MM.1S (cell line): ENCODE measurements at regions not wholly inside any gene's neighbourhood (a gene's known extent, or its start where the extent isn't known, plus 50 kb on each side); places are given as distances from the start of the nearest gene placed in this dataset.

Experiments
- DNase-seq: peaks from one replicate; pipeline ENCODE4 v3.0.0-alpha.2; 2015
- H2AFZ ChIP-seq: fragments of 300-600 bp; sonication (generic); 2 replicates; pipeline ENCODE4 v1.6.0; 2016; ENCODE audit warnings: antibody characterized with exemption, low read length
- H3F3A ChIP-seq: fragments of 300-600 bp; sonication (generic); 2 replicates; pipeline ENCODE4 v1.6.1; 2016; ENCODE audit warnings: mild to moderate bottlenecking, antibody characterized with exemption, low read length, moderate library complexity, mixed read lengths; ENCODE audit not compliant: insufficient read depth
- H3K27ac ChIP-seq: fragments of 300-600 bp; sonication (generic); 2 replicates; pipeline ENCODE4 v1.5.1; 2016; ENCODE audit warnings: mild to moderate bottlenecking, low read length
- H3K27me3 ChIP-seq: fragments of 300-600 bp; sonication (generic); replicated peaks from 2 replicates; pipeline ENCODE4 v1.6.0; 2016; ENCODE audit warnings: low read length; ENCODE audit not compliant: insufficient read depth
- H3K36me3 ChIP-seq: fragments of 300-600 bp; sonication (generic); replicated peaks from 2 replicates; pipeline ENCODE4 v1.6.1; 2016; ENCODE audit warnings: mild to moderate bottlenecking, low read length, mixed read lengths; ENCODE audit not compliant: insufficient read depth
- H3K4me1 ChIP-seq: fragments of 300-600 bp; sonication (generic); 2 replicates; pipeline ENCODE4 v1.6.1; 2016; ENCODE audit warnings: low read length, mixed read lengths
- H3K4me2 ChIP-seq: fragments of 300-600 bp; sonication (generic); 2 replicates; pipeline ENCODE4 v1.6.0; 2016; ENCODE audit warnings: low read depth, low read length
- H3K4me3 ChIP-seq: fragments of 300-600 bp; sonication (generic); 2 replicates; pipeline ENCODE4 v1.5.1; 2016; ENCODE audit warnings: low read length, mixed read lengths
- H3K79me2 ChIP-seq: fragments of 300-600 bp; sonication (generic); 2 replicates; pipeline ENCODE4 v1.6.1; 2016; ENCODE audit warnings: mixed run types, low read length, mixed read lengths
- H3K9ac ChIP-seq: fragments of 300-600 bp; sonication (generic); 2 replicates; pipeline ENCODE4 v1.6.1; 2016; ENCODE audit warnings: low read length, mixed read lengths
- H3K9me2 ChIP-seq: fragments of 300-600 bp; sonication (generic); replicated peaks from 2 replicates; pipeline ENCODE4 v1.6.1; 2016; ENCODE audit warnings: mild to moderate bottlenecking, low read length, mixed read lengths; ENCODE audit not compliant: insufficient read depth
- H3K9me3 ChIP-seq: fragments of 300-600 bp; sonication (generic); replicated peaks from 2 replicates; pipeline ENCODE4 v1.6.1; 2016; ENCODE audit warnings: mild to moderate bottlenecking, low read length, mixed read lengths; ENCODE audit not compliant: insufficient read depth
- H4K20me1 ChIP-seq: fragments of 300-600 bp; sonication (generic); 2 replicates; pipeline ENCODE4 v1.6.1; 2016; ENCODE audit warnings: mild to moderate bottlenecking, low read length, moderate library complexity, mixed read lengths; ENCODE audit not compliant: insufficient read depth
- CTCF ChIP-seq: fragments of 300-600 bp; sonication (generic); IDR thresholded peaks from 2 replicates; pipeline ENCODE4 v1.5.1; 2016; ENCODE audit warnings: antibody characterized with exemption, low read length, mixed read lengths
- EZH2 ChIP-seq: fragments of 300-600 bp; sonication (generic); optimal IDR thresholded peaks from 2 replicates; pipeline ENCODE3; 2017; ENCODE audit warnings: low read depth, mild to moderate bottlenecking, antibody characterized with exemption, low read length, mixed read lengths
- EZH2phosphoT487 ChIP-seq: fragments of 300-600 bp; sonication (generic); IDR thresholded peaks from 2 replicates; pipeline ENCODE4 v1.6.1; 2018; ENCODE audit warnings: antibody characterized with exemption, low read length

- Histone ChIP-seq H2AFZ (peak overlapping the region; percentile 83), H3K9ac (peak overlapping the region; percentile 55), H3K27ac (peak overlapping the region; percentile 87)
These were observed 137.0 kb downstream of the KCNRG start for GRCh38 chr13:50152224-50152623.

GRCh38 chr13:50152655-50153309, 137.5 kb downstream of the KCNRG start:
- Histone ChIP-seq H3K27ac (peak overlapping the region; percentile 87), H3K4me1 (peaks cover 9% of the 10 kb centered on the region; the same call in 1 of the 2 replicates), H3K27me3 (no peaks in the 10 kb centered on the region), H3K4me3 (peak overlapping the region; percentile 49), H3K79me2 (no peaks in the 10 kb centered on the region), H3K9me2 (no peaks in the 10 kb centered on the region), H3K36me3 (no peaks in the 10 kb centered on the region), H3K4me2 (peak overlapping the region; percentile 81), H4K20me1 (no peaks in the 10 kb centered on the region), H3K9ac (peak overlapping the region; percentile 55), H3F3A (peaks cover 7% of the 10 kb centered on the region), H3K9me3 (no peaks in the 10 kb centered on the region), H2AFZ (peak overlapping the region; percentile 83)
- DNase-seq: peak; percentile 71
- TF ChIP-seq EZH2 (no peak), EZH2phosphoT487 (no peak), CTCF (no peak)

More at GRCh38 chr13:50152224-50152623, 137.0 kb downstream of the KCNRG start:
- Histone ChIP-seq H3K27me3 (no peaks in the 10 kb centered on the region), H3F3A (peaks cover 7% of the 10 kb centered on the region), H3K9me3 (no peaks in the 10 kb centered on the region), H3K4me3 (peak overlapping the region; percentile 49; the same call in 1 of the 2 replicates), H3K4me1 (peaks cover 9% of the 10 kb centered on the region; the same call in 1 of the 2 replicates), H3K9me2 (no peaks in the 10 kb centered on the region), H3K36me3 (no peaks in the 10 kb centered on the region), H3K79me2 (no peaks in the 10 kb centered on the region), H4K20me1 (no peaks in the 10 kb centered on the region), H3K4me2 (peak overlapping the region; percentile 81)
- TF ChIP-seq CTCF (no peak), EZH2 (no peak), EZH2phosphoT487 (no peak)
- DNase-seq: peak; percentile 12

GRCh38 chr13:50153401-50153800, 138.2 kb downstream of the KCNRG start:
- Histone ChIP-seq H2AFZ (peak overlapping the region; percentile 56; the same call in 1 of the 2 replicates), H3K36me3 (no peaks in the 10 kb centered on the region), H3K79me2 (no peaks in the 10 kb centered on the region), H3F3A (peaks cover 7% of the 10 kb centered on the region), H3K4me2 (peak overlapping the region; percentile 81), H3K9me3 (no peaks in the 10 kb centered on the region), H3K9ac (peak overlapping the region; percentile 55; the same call in 1 of the 2 replicates), H3K9me2 (no peaks in the 10 kb centered on the region), H3K4me1 (peaks cover 9% of the 10 kb centered on the region; the same call in 1 of the 2 replicates), H4K20me1 (no peaks in the 10 kb centered on the region), H3K4me3 (peak overlapping the region; percentile 49), H3K27ac (peak overlapping the region; percentile 87; the same call in 1 of the 2 replicates), H3K27me3 (no peaks in the 10 kb centered on the region)
- TF ChIP-seq CTCF (no peak), EZH2phosphoT487 (no peak), EZH2 (no peak)
- DNase-seq: no peak
